PFSK-1 (cell line): ENCODE measurements at regions not wholly inside any gene's neighbourhood (a gene's known extent, or its start where the extent isn't known, plus 50 kb on each side); places are given as distances from the start of the nearest gene placed in this dataset.

Experiments used
- FOXP2 ChIP-seq: optimal IDR thresholded peaks from 2 replicates; pipeline ENCODE3; 2011; ENCODE audit warnings: borderline replicate concordance, control low read depth, inconsistent platforms; ENCODE audit not compliant: insufficient read depth; ENCODE audit errors: extremely low read length, extremely low read depth
- POLR2AphosphoS5 ChIP-seq: IDR thresholded peaks from 2 replicates; pipeline ENCODE4 v1.6.1; 2012; ENCODE audit warnings: low read depth, mild to moderate bottlenecking, control low read depth, low read length, moderate library complexity
- SIN3A ChIP-seq: IDR thresholded peaks from 2 replicates; pipeline ENCODE4 v1.6.1; 2012; ENCODE audit warnings: mild to moderate bottlenecking, low read length, moderate library complexity, borderline replicate concordance; ENCODE audit not compliant: insufficient read depth
- TAF1 ChIP-seq: IDR thresholded peaks from 2 replicates; pipeline ENCODE4 v1.6.1; 2012; ENCODE audit warnings: low read length, control low read depth, borderline replicate concordance; ENCODE audit not compliant: insufficient read depth
- TF ChIP-seq, protein P1 (sequence below), 2 experiments: IDR thresholded peaks; 2 replicates each; pipeline versions ENCODE4 v1.6.1 to v1.8.0; 2011 to 2012; ENCODE audit warnings: low read depth in 2 of 2, low read length in 2 of 2, control low read depth in 1 of 2, inconsistent platforms in 1 of 2, mild to moderate bottlenecking in 1 of 2, moderate library complexity in 1 of 2; ENCODE audit not compliant: insufficient read depth in 1 of 2

GRCh38 chr4:30847958-30848357 lies 127.8 kb downstream of the PCDH7 start:
- no peak for TF ChIP-seq SIN3A
- TF ChIP-seq, protein P1, sequence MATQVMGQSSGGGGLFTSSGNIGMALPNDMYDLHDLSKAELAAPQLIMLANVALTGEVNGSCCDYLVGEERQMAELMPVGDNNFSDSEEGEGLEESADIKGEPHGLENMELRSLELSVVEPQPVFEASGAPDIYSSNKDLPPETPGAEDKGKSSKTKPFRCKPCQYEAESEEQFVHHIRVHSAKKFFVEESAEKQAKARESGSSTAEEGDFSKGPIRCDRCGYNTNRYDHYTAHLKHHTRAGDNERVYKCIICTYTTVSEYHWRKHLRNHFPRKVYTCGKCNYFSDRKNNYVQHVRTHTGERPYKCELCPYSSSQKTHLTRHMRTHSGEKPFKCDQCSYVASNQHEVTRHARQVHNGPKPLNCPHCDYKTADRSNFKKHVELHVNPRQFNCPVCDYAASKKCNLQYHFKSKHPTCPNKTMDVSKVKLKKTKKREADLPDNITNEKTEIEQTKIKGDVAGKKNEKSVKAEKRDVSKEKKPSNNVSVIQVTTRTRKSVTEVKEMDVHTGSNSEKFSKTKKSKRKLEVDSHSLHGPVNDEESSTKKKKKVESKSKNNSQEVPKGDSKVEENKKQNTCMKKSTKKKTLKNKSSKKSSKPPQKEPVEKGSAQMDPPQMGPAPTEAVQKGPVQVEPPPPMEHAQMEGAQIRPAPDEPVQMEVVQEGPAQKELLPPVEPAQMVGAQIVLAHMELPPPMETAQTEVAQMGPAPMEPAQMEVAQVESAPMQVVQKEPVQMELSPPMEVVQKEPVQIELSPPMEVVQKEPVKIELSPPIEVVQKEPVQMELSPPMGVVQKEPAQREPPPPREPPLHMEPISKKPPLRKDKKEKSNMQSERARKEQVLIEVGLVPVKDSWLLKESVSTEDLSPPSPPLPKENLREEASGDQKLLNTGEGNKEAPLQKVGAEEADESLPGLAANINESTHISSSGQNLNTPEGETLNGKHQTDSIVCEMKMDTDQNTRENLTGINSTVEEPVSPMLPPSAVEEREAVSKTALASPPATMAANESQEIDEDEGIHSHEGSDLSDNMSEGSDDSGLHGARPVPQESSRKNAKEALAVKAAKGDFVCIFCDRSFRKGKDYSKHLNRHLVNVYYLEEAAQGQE (IDR thresholded peaks at IDR 0.05; ENCODE audit: insufficient read depth in 1 of 2, low read depth in 2 of 2, low read length in 2 of 2), result no peak
- TF ChIP-seq TAF1, result no peak
- TF ChIP-seq FOXP2, result no peak
- no peak for TF ChIP-seq POLR2AphosphoS5

DNA sequence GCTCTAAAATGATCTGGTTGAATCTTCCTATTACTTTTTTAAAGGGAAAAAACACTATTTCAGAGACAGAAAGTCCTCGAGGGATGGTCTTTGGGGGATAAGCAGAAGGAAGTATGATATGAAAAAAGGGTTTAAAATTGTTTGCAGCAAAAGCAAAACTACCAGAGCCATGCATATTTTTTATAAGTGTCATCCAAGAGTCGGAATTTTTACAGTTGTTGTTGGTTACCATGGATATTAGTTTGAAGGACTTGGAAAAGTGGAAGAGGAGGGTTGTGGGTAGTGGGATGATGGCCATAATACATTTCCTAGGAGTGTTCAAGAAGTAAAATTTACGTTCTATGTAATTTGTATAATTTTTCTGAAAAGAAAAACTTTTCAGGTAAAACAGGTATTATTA lies 134.4 kb downstream of the PCDH7 start:
- TF ChIP-seq FOXP2 (no peak), POLR2AphosphoS5 (no peak), SIN3A (no peak), TAF1 (no peak)
- TF ChIP-seq, protein P1 (IDR thresholded peaks at IDR 0.05; ENCODE audit: insufficient read depth in 1 of 2, low read depth in 2 of 2, low read length in 2 of 2), result no peak

GRCh38 chr4:30855232-30855631 lies 135.1 kb downstream of the PCDH7 start:
- TF ChIP-seq, protein P1 (IDR thresholded peaks at IDR 0.05; ENCODE audit: insufficient read depth in 1 of 2, low read depth in 2 of 2, low read length in 2 of 2), result no peak
- no peak for TF ChIP-seq POLR2AphosphoS5
- no peak for TF ChIP-seq TAF1
- TF ChIP-seq SIN3A, result no peak
- TF ChIP-seq FOXP2, result no peak

- TF ChIP-seq FOXP2 (no peak), POLR2AphosphoS5 (no peak), TAF1 (no peak), SIN3A (no peak)
- TF ChIP-seq, protein P1 (IDR thresholded peaks at IDR 0.05; ENCODE audit: insufficient read depth in 1 of 2, low read depth in 2 of 2, low read length in 2 of 2), result no peak
Measured at GRCh38 chr4:30856795-30857564, 136.8 kb downstream of the PCDH7 start.

- TF ChIP-seq, protein P1 (IDR thresholded peaks at IDR 0.05; ENCODE audit: insufficient read depth in 1 of 2, low read depth in 2 of 2, low read length in 2 of 2), result no peak
- TF ChIP-seq FOXP2 (no peak), POLR2AphosphoS5 (no peak), TAF1 (no peak), SIN3A (no peak)
Measured at GRCh38 chr4:30860978-30861377, 140.8 kb downstream of the PCDH7 start.
